ENCODE measurements at regions not wholly inside any gene's neighbourhood (a gene's known extent, or its start where the extent isn't known, plus 50 kb on each side); places are given as distances from the start of the nearest gene placed in this dataset.
"Not testable (repeated sequence)": the region's sequence is repeated elsewhere in the genome, so short reads cannot be mapped to it uniquely, and the experiment has no call there.

GRCh38 chr10:9069136-9069535, 1014.6 kb downstream of the GATA3 start:
- no peak for DNase-seq

DNA sequence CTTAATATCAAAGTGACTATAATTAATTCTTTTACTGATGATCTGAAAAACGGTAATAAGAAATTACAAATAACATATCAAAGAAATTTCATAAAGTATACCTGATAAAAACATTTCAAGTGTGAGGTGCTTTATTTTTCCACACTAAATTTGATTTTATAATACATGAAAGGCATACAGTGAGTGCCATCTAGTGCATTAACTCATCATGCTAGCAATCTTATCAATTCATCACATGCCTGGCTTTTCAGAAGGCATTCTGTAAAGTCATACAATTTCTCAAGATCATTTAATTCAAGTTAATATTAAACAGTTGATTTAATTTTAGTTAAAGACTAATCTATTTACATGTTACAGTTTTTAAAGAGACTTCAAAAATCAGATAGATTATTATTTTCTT, 1020.9 kb downstream of the GATA3 start:
- DNase-seq: no peak

DNA sequence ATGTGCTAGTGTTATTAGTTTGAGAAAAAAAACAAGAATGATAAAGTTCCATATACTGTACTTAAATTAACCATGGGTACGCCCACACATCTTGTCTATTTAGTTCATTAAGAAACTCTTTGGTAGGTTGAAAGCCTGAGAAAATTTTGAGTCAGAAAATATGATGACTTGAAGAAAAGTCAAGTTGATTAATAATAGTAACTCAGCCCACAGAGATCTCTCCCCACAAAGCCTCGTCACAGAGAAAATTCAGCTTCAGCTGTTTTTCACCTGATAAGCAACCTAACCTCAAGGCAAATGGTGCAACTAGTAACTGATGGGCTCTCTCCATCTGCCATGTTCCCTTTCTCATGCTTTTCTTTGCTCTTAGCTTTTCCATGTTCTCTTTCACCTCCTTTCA, 1021.6 kb downstream of the GATA3 start:
- DNase-seq: no peak

DNA sequence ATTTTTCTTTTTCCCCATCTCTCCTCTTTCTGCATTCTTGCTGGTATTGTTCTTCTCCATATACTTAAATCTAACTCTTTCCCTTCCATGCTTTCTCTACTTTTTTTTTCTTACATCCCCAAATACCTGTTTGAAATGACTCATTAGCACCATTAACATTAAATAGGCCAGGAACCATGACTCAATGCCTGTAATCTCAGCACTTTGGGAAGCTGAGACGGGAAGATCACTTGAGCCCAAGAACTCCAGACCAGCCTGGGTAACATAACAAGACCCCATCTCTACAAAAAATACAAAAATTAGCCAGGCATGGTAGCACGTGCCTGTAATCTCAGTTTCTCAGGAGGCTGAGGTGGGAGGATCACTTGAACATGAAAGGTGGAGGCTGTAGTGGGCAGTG, 1026.8 kb downstream of the GATA3 start:
- no peak for DNase-seq

DNA sequence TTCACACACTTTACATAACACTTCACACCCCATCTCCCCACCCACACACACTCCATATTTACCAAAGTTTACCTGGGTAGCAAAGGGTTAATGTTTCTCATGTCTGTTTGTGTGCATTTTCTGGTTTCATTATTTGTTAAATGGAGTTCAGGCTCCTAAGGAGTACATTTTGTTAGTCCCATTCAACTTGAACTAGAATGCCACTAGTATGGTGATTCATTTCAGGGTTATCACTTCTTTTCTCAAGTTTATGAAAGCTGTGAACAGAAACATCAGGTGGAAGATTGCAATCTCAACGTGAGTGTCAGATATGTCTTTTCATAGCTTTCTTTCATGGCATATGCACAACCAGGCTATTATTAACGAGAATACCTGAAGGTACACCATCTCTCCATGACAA, 1027.5 kb downstream of the GATA3 start:
- DNase-seq: no peak

GRCh38 chr10:9091530-9092093, 1037.1 kb downstream of the GATA3 start:
- no peak for DNase-seq

DNA sequence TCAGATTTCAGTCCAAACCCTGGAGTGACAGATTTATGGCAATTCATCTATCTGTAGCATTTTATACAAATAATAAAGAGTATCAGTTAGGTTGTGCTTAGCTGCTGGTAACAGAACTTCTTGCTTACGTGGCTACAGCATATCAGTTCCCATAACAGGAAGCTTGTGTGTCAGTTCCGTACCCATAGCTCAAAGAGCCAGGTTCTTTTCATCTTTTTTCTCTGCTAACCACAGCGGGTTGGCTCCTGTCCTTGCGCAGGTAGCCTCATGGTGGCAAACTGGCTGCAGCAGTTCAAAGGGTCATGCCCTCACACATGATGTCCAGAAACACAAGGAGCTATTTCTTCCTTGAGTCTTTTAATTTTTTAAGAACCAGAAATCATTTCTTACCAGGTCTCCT, 1041.8 kb downstream of the GATA3 start:
- DNase-seq: no peak

DNA sequence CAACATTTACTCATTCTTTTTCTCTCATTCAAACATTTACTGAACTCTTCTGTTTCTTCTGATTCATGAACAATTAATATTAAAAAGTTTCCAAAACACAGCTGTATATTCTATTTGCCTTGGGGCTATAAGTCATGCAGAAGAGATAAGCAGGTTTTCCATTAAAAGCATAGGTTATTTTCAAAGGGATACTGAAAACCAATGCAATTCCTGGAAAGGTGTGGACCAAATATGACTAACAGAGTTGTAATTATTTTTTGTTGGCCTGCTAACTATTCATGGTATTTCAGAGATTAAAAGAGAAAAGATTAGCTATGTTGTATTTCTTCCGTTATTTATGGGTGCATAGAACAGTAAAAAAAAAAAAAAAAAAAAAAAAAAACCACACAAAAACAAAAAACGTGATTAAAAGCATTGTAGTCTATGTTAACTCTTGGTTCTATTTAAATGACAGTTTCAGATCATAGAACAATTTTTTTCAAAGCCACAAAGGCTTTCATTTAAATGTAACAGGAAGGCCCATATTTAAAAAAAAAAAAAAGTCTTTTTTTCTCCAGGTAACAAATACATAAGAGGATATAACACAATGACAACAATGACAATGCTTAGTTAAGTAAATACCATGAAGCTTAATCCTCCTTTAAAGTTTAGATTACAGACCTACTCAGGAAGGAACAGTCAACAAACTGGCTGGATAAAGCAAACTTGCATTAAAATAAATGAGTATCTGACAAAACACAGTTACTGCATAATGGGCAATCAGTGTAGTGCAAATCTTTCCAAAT, 1042.9 kb downstream of the GATA3 start:
- DNase-seq: no peak

DNA sequence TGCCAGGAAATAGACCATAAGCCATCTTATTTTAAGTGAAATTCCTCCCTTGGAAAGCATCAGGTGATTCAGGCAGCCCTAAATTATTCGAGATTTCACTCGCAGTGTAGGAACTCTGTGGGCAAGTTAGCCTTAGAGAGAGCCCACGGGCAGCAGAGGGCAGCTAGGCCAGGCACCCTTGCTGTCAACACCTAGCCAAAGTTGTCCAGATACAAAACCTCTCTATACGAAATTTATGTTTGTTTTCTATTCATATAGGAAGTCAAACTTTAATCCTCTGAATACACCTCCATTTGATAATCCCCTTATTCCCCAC, 1043.5 kb downstream of the GATA3 start:
- DNase-seq: no peak

DNA sequence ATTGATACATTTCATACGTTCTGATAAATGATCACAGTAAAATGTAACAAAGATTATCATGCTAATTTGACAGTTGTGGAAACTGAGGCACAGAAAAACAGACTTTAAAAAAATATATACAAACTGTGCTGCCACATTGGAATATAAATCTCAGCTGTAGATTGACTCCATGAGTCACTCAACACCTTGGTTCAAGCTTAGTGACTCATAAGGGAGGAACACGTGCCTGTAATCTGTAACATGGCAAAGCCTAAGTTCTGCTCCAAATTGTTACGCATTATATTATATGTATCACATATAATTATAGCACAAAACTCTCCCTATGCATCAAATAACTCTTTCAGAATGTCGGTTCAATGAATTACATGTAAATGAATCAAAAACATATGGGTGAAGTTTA, 1047.5 kb downstream of the GATA3 start:
- DNase-seq: no peak

DNA sequence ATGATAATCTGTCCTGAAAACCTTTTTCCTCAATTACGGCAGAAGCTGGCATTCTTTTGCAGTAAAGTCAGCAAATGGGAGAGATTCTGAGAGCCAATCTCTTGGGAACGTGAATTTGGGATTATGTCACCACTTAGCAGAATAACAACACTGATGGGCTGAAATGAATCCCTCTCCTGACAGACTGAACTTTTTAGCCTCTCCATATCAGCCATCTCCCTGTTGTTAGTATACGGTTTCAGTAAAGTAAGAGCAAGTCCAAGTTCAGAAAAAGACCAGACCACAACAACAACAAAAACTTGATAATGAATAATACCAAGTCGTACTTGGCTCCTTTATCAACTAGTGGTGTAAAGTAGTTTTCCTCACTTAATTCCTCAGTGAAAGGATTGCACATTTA, 1048.8 kb downstream of the GATA3 start:
- DNase-seq: no peak

- no peak for DNase-seq
Observed at GRCh38 chr10:9111976-9112375, 1057.5 kb downstream of the GATA3 start.

- DNase-seq: no peak
Observed at GRCh38 chr10:9126728-9127127, 1072.2 kb downstream of the GATA3 start.

DNA sequence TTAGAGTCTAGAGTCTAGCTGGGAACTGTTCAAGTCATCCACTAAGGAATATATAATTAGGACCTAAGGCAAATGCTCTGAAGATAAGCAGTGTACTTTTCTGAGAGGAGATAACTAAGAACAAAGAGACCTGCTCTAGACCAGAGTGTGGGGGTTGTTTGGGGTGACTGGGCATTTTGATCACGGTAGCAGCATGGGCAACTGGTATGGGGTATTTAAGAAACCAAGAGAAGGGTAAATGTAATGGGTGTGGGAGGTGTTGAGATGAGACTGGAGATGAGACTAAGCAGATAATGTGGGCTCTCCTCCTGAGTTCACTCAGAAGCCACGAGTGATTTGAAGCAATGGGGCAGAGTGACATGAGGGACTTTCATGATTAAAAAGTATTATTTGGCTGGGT, 1082.9 kb downstream of the GATA3 start:
- no peak for DNase-seq

DNA sequence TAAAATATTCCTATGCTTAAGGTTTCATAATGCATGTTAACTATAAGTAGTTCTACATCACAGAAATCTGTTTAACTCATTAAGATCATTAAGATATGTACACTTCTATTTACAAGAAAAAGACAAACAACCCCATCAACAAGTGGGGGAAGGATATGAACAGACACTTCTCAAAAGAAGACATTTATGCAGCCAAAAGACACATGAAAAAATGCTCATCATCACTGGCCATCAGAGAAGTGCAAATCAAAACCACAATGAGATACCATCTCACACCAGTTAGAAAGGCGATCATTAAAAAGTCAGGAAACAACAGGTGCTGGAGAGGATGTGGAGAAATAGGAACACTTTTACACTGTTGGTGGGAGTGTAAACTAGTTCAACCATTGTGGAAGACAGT, 1084.3 kb downstream of the GATA3 start:
- not testable (repeated sequence) for DNase-seq

GRCh38 chr10:9140373-9140772, 1085.9 kb downstream of the GATA3 start:
- DNase-seq: no peak

- no peak for DNase-seq
Observed at GRCh38 chr10:9147475-9147874, 1093.0 kb downstream of the GATA3 start.

GRCh38 chr10:9149134-9149533, 1094.6 kb downstream of the GATA3 start:
- DNase-seq: no peak

- not testable (repeated sequence) for DNase-seq
Observed at GRCh38 chr10:9153057-9153456, 1098.6 kb downstream of the GATA3 start.

- DNase-seq: no peak
Observed at GRCh38 chr10:9157656-9158055, 1103.2 kb downstream of the GATA3 start.

DNA sequence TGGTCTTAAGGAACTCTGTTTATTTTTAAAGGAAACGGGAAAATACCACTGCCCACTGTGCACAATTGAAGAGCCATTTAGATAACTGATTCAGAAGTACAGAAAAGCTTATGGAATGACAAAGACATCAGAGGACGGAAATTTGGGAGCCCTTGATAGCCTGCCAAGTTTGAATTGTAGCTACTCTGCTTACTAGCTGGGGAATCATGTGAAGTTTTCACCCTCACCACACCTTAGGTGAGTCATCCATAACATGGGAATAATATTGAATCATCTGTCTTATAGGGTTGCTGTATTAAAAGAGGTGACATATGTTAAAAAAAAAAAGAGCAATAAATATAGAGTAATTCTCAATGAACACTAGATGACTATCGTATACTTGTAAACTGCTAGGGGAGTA, 1104.2 kb downstream of the GATA3 start:
- no peak for DNase-seq

DNA sequence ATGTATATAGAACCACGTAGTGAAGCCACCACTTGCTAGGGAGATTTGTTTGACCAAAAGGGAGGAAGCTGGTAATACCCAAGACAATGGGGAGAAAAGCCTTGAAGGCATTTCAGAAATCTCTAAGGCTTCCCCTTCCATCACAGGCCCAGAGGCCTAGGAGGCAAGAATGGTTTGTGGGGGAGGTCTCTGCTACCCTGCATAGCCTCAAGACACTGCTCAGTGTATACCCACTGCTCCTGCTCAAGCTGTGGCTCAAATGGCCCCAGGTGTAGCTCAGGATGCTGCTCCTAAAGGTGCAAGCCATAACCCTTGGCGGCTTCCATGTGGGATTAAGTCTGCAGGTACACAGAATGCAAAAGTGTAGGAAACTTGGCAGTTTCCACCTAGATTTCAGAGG, 1105.8 kb downstream of the GATA3 start:
- DNase-seq: no peak

- no peak for DNase-seq
Observed at GRCh38 chr10:9163699-9164098, 1109.2 kb downstream of the GATA3 start.

- DNase-seq: no peak
Observed at GRCh38 chr10:9166770-9167169, 1112.3 kb downstream of the GATA3 start.

GRCh38 chr10:9172276-9172675, 1117.8 kb downstream of the GATA3 start:
- DNase-seq: no peak
